GM19328 (cell line): ENCODE measurements at regions not wholly inside any gene's neighbourhood (a gene's known extent, or its start where the extent isn't known, plus 50 kb on each side); places are given as distances from the start of the nearest gene placed in this dataset.
"Not testable (repeated sequence)": the region's sequence is repeated elsewhere in the genome, so short reads cannot be mapped to it uniquely, and the experiment has no call there.

Experiments
- ATAC-seq: cut with Tn5 transposase; IDR thresholded peaks from one replicate; pipeline ENCODE4 v1.9.1; 2021; ENCODE audit warnings: mild to moderate bottlenecking, moderate library complexity; ENCODE audit not compliant: unreplicated experiment

DNA sequence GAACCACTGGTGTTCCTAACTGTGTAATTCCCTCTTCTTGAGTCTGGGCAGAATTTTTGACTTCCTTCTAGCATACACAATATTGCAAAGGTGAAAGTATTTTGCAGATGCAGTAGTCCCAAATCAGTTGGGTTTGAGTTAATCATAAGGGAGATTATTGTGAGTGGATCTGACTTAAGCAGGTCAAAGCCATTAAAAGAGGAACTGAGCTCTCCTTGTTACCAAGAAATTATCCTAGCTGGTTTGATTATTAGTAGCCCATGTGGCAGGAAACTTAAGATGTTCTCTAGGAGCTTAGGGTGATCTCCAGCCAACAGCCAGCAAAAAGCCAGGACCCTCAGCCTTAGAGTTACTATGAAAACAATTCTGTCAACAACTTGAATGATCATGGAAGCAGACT lies 221.8 kb downstream of the RPIA start:
- no peak for ATAC-seq

DNA sequence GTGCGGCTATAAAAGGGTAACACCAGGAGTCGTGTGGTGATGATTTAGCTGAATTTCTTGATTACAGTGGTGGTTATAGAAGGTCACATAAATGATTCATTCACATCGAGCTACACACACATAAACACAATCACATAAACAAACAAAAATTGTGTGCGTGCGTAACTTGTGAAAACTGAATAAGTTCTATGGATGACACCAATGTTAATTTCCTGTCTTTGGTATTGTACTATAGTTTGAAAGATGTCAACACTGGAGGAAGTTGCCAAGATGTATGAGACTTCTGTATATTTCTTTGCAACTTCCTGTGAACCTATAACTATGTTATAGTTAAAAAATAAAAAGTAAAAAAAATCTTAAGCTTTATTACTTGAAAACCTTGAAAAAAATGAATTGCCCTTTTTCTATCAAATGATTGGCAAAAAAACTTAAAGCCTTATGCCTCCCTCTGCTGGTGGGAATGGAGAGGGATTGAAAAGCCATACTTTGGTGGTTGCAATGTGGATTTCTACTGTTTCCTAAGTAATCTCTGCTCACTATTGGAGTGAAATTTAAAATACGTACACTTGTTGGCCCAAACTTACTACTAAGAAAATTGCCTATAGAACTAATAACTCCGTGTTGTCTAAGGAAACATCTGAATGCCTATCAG lies 227.7 kb downstream of the RPIA start:
- no peak for ATAC-seq

DNA sequence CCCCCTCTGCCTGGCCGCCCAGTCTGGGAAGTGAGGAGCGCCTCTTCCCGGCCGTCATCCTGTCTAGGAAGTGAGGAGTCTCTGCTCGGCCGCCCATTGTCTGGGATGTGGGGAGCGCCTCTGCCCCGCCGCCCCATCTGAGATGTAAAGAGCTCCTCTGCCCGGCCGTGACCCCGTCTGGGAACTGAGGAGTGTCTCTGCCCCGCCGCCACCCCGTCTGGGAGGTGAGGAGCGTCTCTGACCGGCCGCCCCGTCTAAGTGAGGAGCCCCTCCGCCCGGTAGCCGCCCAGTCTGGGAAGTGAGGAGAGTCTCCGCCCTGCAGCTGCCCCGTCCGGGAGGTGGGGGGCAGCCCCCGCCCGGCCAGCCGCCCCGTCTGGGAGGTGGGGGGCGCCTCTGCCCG lies 228.9 kb downstream of the RPIA start:
- not testable (repeated sequence) for ATAC-seq

DNA sequence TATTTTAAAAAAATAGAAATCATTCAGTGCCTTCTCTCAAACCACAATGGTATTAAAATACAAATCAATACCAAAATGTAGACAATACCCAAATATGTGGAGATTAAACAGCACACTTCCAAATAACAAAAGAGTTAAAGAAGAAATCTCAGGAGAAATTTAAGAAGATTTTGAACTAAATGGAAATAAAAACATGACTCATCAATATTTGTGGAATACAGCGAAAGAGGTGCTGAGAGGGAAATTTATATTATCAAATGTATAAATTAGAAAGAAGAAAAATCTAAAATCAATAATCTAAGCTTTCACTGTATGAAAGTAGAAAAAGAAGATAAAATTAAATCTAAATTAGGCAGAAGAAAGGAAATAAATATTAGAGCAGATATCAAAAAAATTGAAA lies 233.1 kb downstream of the RPIA start:
- no peak for ATAC-seq

DNA sequence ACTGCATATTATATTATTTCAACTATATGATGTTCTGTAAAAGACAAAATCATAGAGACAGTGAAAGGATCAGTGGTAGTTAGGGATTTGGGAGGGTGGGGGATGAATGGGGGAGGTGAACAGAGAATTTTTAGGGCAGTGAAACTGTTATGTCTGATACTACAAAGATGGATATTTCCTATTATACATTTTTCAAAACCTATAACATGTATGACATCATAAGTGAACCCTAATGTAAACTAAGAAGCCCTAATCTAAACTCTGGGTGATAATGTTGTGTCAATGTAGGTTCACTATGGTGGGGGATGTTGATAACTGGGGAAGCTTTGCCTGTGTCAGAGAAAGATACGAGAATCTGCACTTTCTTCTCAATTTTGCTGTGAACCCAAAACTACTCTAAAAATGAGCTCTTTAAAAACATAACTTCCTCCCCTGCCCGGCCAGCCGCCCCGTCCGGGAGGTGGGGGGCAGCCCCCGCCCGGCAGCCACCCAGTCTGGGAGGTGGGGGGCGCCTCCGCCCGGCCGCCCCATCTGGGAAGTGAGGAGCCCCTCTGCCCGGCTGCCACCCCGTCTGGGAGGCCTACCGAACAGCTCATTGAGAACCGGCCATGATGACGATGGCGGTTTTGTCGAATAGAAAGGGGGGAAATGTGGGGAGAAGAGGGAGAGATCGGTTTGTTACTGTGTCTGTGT lies 234.4 kb downstream of the RPIA start:
- ATAC-seq = no peak

DNA sequence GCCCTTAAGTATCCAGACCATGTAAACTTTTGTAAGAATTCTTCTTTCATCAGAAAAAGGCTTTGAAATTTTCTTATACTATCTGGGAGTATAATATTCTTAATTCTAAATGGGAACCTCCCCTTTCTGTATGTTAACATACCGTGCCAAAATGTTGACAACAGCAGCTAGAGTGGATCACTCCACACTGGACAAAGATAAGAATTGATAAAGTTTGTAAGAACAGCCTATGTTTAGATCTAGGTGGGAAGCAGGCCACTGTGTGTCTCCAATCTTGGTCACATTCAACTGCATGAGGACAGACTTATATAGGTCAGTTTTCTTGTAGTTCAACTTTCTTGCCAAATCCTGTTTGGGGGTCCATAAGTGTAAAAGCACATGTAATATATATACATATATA lies 235.7 kb downstream of the RPIA start:
- ATAC-seq = no peak

DNA sequence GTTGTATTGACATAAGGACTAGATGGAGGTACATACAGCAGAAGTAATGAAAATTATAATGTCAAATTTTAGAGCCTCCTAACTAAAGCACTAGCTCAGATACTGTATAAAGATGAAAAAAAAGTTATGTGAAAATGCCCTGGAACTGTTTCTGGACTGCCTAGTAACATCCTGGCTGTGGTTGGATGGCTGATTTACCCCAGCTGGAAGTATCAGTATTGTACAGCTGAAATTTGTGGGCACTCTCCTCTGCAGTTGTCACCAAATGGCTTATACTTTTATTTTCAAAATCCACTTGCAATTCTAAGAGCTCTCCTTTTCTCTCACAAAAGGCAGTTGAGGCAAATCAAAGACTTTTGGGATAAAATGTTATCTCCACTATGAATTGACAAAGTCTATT lies 239.2 kb downstream of the RPIA start:
- ATAC-seq = no peak

DNA sequence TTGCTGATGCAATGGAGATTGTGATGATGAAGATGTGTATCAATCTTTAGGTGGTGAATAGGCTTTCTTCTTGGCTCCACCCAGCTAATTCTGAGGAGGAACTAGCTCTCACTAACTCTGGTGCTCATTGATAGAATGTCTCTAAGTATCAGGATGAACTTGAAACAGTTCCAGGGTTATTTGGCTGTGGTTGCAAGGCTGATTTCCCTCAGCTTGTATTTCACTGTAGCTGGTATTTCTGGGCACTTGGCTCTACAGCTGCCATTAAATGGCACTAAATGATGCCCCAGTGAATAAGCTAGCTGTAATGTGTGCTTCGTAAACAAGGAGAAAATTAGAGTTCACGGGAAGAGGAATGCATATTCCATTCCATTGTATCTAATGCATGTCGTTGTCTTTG lies 241.2 kb downstream of the RPIA start:
- ATAC-seq = no peak

DNA sequence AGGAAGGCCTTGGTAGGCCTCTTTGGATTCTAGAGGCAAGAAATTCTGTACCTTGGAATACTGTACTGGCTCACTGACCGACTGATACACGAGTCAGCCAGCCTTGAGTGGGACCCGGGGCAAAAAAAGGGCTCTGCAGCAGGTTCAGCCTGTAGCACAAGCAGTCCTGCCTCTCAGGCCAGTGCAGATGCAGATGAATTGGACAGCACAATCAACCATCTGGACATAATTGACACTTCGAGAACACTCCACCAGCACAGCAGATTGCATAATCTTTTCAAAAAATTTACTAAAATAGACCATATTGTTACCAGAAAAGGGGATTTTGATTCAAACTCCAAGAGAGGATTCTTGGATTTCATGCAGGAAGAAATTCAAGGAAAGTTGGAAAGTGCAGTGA lies 241.6 kb downstream of the RPIA start:
- no peak for ATAC-seq

DNA sequence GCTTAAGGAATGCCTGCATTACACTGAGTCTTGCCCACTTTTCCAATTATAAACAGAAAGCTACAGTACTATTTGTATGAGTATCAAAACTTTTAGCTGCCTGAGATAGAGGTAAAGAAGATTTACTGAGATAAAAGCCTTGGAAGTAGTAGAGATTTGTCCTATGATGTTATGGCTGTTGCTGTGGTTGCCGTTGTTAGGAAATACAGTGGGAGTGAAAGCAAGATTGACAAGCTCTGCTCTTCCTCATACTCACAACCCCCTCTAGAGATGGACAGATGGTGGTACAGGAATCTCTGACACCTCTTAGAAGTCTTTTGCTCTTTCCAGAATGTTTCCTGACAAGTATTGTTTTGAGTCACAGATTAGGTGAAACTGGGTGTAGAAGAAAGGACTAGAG lies 242.5 kb downstream of the RPIA start:
- ATAC-seq = no peak

DNA sequence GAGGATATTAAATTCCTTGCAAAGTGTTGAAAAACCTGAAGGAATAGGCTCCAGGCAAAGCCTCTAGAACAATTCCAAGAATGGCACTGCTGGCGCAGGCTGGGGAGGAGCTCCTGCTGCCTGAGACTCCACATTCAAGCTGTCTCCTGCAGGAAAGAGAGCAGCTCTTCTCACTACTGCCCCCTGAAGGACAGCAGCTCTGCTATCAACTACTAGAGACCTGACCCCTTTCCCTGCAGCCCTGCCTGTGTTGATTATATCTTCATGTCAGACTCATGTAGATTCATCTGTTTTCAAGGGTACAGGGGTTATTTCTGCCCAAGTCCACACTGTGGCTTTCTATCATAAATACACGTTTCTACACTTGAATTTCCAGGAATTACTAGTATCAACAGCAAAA lies 249.7 kb downstream of the RPIA start:
- not testable (repeated sequence) for ATAC-seq

DNA sequence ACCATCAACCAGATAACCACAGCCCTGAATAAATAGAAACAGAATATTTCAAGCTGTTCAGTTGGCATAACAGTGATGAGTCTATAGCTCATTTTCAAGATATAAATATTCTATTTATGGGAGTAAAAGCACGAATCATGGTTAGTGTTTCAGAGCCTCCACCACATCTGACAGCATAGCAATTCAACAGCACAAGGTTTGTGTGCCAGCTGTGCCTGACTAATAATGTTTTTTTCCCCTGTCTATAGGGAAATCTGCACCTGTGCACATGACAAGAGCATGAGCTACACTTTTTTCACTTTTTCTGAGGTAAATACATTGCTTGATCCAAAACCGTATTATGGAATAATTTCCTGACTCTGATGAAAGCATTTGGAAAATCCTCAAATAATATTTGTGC lies 251.3 kb downstream of the RPIA start:
- no peak for ATAC-seq

DNA sequence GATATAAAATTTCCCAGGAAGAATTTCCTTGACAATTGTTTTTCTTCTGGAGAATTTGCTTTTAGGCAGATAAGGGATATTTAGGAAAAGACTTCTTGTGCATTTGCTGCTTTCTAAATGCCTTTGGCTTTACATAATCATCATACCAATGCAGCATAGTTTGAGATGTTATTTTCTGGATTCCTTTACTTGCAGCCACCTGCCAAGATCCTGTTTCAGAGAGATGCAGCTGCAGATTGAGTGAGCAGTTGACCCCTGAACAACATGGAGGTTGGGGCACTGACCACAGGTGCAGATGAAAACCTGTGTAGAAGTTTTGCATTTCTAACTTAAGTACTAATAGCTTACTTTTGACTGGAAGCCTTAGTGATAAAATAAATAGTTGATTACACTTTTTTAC lies 257.9 kb downstream of the RPIA start:
- ATAC-seq = no peak

DNA sequence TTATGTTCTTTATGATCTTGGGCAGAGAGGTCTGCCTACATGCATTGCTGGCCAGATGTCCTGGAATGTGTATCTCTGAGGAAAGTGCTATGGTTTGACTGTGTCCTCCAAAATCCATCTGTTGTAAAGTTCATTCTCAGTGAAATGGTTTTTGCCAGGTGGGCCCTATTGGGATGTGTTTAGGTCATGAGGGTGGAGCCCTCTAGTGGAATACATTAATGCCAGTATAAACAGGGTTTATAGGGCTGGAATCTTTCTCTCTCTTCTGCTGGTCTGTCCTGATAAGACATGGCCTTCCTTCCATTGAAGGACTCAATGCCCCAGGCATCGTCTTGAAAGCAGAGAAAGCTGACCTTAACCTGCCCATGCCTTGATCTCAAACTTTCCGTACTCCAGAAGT lies 258.5 kb downstream of the RPIA start:
- ATAC-seq = no peak

DNA sequence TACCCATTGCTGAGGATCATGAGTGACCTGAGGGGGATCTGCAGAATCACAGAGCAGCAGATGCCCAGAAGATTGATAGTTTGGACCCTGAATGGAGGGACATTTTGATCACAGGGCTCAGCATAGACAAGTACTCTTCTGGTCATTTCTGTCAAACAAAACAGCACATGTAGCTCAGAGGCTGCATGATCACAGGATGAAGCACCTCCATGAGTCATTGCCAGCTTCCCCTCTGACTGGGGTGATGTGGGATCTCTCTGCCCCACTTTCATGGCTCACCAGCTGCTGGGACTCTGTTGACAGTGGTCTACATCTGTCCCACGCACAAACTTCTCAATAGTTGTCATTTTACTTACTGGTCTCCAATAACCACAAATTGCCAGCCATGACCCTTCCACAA lies 264.1 kb downstream of the RPIA start:
- ATAC-seq = no peak

DNA sequence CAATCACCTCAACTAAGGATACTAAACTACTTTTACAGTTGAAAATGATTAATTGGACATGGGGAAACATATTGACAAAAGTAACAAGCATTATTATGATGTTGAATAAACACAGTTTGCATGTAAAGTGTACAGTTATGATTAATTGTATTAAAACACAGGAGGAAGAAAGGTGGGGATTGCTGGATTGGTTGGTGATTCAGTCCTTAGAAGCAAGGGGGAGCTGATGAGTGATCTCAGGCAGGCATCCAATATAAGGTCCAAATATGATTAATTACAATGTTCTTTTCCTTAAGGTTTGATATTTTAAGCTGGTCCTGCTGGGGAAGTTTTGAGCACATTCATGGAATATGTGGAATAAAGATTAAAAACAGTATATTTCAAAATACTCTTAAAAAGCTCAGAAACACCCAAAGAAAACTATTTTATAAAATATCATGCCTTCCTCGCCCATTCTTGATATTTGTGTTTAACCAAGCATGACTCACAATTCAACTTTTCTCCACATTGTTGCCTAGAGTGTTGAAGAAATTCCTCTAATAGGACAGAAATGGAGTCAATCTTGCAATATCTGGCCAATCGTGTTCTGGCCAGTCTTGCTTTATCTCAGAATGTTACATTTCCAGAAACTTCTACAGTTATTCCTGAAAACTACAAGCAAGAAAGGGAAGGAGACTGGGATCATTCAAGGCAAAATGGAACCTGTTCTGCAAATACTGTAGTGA lies 268.2 kb downstream of the RPIA start:
- no peak for ATAC-seq

DNA sequence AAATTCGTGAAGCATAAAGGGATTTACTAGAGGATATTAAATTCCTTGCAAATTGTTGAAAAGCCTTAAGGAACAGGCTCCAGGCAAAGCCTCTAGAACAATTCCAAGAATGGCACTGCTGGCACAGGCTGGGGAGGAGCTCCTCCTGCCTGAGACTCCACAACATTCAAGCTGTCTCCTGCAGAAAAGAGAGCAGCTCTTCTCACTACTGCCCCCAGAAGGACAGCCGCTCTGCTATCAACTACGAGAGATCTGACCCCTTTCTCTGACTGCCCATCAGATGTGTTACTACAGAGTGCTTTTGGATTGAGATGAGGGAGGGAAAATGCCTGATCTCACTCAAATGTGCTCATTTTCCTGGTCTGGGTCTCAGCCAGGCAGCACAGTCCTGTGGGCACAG lies 269.9 kb downstream of the RPIA start:
- ATAC-seq = not testable (repeated sequence)

DNA sequence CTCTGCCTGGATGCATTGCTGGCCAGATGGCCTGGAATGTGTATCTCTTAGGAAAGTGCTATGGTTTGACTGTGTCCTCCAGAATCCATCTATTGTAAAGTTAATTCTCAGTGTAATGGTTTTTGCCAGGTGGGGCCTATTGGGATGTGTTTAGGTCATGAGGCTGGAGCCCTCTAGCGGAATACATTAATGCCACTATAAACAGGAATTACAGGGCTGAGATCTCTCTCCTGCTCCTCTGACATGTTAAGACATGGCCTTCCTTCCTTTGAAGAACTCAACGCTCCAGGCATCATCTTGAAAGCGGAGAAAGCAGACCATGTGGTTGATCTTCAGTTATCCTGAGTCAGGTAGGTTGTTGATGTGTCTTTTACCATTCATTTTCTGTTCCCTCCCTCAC lies 276.4 kb downstream of the RPIA start:
- ATAC-seq = no peak

DNA sequence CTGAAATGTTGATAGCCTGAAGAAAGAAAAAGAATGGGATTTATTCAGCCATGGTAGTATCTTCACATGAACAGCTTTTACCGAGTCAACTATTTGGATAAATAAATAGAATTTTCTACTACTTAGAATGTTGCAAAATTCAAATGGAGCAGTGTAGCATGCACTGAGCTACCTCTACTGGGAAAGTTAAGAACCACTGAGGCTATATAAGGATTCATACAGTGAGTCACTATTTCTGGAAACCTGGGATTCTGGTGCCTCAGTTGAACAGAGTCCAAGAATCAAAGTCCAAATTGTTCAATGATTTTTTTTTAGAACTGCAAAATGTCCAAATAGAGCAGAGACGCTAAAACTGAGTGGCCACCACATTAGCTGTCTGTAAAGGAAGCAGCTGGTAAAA lies 286.5 kb downstream of the RPIA start:
- not testable (repeated sequence) for ATAC-seq

DNA sequence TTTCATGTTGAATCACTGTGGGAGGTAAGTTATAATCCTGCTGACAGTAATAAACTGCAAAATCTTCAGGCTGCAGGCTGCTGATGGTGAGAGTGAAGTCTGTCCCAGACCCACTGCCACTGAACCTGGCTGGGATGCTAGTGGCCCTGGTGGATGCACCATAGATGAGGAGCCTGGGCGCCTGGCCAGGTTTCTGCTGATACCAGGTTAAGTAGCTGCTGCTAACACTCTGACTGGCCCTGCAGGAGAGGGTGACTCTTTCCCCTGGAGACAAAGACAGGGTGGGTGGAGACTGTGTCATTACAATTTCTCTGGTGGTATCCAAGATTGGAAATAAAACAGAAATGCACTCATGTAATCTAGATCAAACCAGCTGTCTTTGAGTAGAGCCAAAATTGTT lies 287.0 kb downstream of the RPIA start:
- ATAC-seq = not testable (repeated sequence)

DNA sequence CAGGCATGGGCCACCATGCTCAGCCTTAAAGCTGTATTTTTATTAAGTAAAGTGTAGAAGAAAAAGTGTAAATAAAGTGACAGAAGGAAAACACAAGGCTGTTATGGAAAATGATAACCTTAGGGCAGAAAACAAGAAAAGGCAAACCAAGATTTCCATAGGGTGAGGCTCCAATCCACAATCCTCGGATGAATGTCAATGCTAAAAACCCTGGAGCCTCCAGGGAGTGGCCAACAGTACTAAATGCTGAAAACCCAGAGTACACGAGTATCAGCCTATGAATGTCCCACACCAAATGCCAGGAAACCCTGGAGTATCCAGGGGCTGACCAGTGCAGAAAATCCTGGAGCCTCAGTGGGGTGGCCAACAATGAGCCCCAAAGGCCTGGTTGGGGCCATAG lies 292.6 kb downstream of the RPIA start:
- not testable (repeated sequence) for ATAC-seq

DNA sequence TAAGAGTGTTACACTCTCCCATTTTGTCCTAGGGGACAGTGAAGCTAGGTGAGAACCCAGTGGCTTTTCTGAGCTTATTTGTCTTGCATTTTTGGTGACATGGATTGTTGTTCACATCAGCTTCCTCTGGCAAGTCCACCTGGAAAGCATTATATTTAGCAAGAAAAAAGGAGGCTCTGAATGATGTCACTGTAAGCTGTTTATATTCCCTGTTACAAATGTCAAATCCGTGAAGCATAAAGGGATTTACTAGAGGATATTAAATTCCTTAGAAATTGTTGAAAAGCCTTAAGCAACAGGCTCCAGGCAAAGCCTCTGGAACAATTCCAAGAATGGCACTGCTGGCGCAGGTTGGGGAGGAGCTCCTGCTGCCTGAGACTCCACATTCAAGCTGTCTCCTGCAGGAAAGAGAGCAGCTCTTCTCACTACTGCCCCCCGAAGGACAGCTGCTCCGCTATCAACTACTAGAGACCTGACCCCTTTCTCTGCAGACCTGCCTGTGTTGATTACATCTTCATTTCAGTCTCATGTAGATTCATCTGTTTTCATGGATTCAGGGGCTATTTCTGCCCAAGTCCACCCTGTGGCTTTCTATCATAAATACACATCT lies 295.4 kb downstream of the RPIA start:
- ATAC-seq = not testable (repeated sequence)
